IPS-NIHi7 (cell line): ENCODE measurements at regions not wholly inside any gene's neighbourhood (a gene's known extent, or its start where the extent isn't known, plus 50 kb on each side); places are given as distances from the start of the nearest gene placed in this dataset.
"Not testable (repeated sequence)": the region's sequence is repeated elsewhere in the genome, so short reads cannot be mapped to it uniquely, and the experiment has no call there.

ENCODE experiments used
- DNase-seq: peaks from one replicate; pipeline ENCODE4 v3.0.0; 2012; ENCODE audit warnings: mixed read lengths; ENCODE audit errors: extremely low spot score

- DNase-seq, result no peak
Observed at GRCh38 chr6:159440911-159441703, 251.9 kb downstream of the SOD2 start.

- no peak for DNase-seq
Observed at GRCh38 chr6:159440349-159440748, 252.7 kb downstream of the SOD2 start.

- no peak for DNase-seq
Observed at GRCh38 chr6:159439651-159440050, 253.4 kb downstream of the SOD2 start.

GRCh38 chr6:159438106-159438505 lies 254.9 kb downstream of the SOD2 start:
- DNase-seq, result no peak

- no peak for DNase-seq
Observed at GRCh38 chr6:159436581-159436980, 256.5 kb downstream of the SOD2 start.

- DNase-seq, result no peak
Observed at GRCh38 chr6:159435701-159436100, 257.3 kb downstream of the SOD2 start.

- no peak for DNase-seq
Observed at GRCh38 chr6:159434410-159434809, 258.6 kb downstream of the SOD2 start.

GRCh38 chr6:159433550-159433949 lies 259.5 kb downstream of the SOD2 start:
- no peak for DNase-seq

- no peak for DNase-seq
Observed at GRCh38 chr6:159431750-159432149, 261.3 kb downstream of the SOD2 start.

GRCh38 chr6:159430323-159430722 lies 261.1 kb downstream of the FNDC1 start:
- DNase-seq, result no peak

- no peak for DNase-seq
Observed at GRCh38 chr6:159429433-159429832, 260.2 kb downstream of the FNDC1 start.

GRCh38 chr6:159427771-159428170 lies 258.6 kb downstream of the FNDC1 start:
- no peak for DNase-seq

GRCh38 chr6:159427335-159427734 lies 258.1 kb downstream of the FNDC1 start:
- no peak for DNase-seq

- no peak for DNase-seq
Observed at GRCh38 chr6:159425421-159425820, 256.2 kb downstream of the FNDC1 start.

- no peak for DNase-seq
Observed at GRCh38 chr6:159422041-159422984, 253.1 kb downstream of the FNDC1 start.

GRCh38 chr6:159421586-159421985 lies 252.4 kb downstream of the FNDC1 start:
- DNase-seq, result no peak

- DNase-seq, result no peak
Observed at GRCh38 chr6:159418997-159419396, 249.8 kb downstream of the FNDC1 start.

GRCh38 chr6:159416891-159417560 lies 247.8 kb downstream of the FNDC1 start:
- no peak for DNase-seq

GRCh38 chr6:159415540-159415939 lies 246.3 kb downstream of the FNDC1 start:
- DNase-seq, result no peak

GRCh38 chr6:159414711-159415110 lies 245.5 kb downstream of the FNDC1 start:
- DNase-seq, result no peak

GRCh38 chr6:159407211-159407780 lies 238.1 kb downstream of the FNDC1 start:
- DNase-seq, result not testable (repeated sequence)

GRCh38 chr6:159404296-159404695 lies 235.1 kb downstream of the FNDC1 start:
- DNase-seq, result no peak
